BE2C (cell line): ENCODE measurements at regions not wholly inside any gene's neighbourhood (a gene's known extent, or its start where the extent isn't known, plus 50 kb on each side); places are given as distances from the start of the nearest gene placed in this dataset.

Source experiments
- DNase-seq: peaks from one replicate; pipeline ENCODE4 v3.0.0-alpha.2; 2020
- H3K27me3 ChIP-seq: fragments of 250-450 bp; sonication (Bioruptor Pico); 2 replicates; pipeline ENCODE4 v1.5.1; 2020; ENCODE audit warnings: mild to moderate bottlenecking
- H3K36me3 ChIP-seq: fragments of 250-450 bp; sonication (Bioruptor Pico); 2 replicates; pipeline ENCODE4 v1.5.1; 2020; ENCODE audit warnings: mild to moderate bottlenecking
- H3K4me1 ChIP-seq: fragments of 250-450 bp; sonication (Bioruptor Pico); 2 replicates; pipeline ENCODE4 v1.5.1; 2020
- H3K4me3 ChIP-seq: 2 replicates; pipeline ENCODE4 v1.5.1; 2011; ENCODE audit warnings: low read depth, low read length
- H3K9me3 ChIP-seq: fragments of 250-450 bp; sonication (Bioruptor Pico); 2 replicates; pipeline ENCODE4 v1.5.1; 2020
- TF ChIP-seq, protein P1 (sequence below): IDR thresholded peaks from 2 replicates; pipeline ENCODE4 v1.5.1; 2012; ENCODE audit warnings: mild to moderate bottlenecking, low read depth, low read length

DNA sequence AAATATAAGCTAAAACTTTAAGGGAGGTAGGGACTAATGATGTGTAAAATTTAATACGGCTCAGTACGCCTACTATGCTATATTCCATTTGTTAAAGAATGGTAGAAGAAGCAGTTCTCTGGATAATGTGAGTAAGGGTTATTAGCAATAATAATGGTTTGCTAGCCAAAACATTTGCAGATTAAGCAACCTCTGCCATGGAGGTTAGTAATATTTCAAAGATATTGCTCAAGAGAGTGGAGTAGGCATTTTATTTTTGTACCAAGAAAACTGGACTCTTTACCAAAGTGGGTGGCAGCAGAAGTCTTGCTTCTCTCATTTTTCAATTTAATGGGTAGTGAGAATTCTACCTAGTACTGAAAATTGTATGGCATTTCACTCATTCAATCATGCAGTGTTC is 158.9 kb upstream of the TMEM106B start:
- DNase-seq, result no peak
- Histone ChIP-seq H3K36me3 (no peaks in the 10 kb centered on the region), H3K4me1 (no peaks in the 10 kb centered on the region), H3K4me3 (no peak overlapping the region), H3K27me3 (no peaks in the 10 kb centered on the region), H3K9me3 (peaks cover 3% of the 10 kb centered on the region; the same call in 1 of the 2 replicates)
- TF ChIP-seq, protein P1, sequence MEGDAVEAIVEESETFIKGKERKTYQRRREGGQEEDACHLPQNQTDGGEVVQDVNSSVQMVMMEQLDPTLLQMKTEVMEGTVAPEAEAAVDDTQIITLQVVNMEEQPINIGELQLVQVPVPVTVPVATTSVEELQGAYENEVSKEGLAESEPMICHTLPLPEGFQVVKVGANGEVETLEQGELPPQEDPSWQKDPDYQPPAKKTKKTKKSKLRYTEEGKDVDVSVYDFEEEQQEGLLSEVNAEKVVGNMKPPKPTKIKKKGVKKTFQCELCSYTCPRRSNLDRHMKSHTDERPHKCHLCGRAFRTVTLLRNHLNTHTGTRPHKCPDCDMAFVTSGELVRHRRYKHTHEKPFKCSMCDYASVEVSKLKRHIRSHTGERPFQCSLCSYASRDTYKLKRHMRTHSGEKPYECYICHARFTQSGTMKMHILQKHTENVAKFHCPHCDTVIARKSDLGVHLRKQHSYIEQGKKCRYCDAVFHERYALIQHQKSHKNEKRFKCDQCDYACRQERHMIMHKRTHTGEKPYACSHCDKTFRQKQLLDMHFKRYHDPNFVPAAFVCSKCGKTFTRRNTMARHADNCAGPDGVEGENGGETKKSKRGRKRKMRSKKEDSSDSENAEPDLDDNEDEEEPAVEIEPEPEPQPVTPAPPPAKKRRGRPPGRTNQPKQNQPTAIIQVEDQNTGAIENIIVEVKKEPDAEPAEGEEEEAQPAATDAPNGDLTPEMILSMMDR, result no peak

DNA sequence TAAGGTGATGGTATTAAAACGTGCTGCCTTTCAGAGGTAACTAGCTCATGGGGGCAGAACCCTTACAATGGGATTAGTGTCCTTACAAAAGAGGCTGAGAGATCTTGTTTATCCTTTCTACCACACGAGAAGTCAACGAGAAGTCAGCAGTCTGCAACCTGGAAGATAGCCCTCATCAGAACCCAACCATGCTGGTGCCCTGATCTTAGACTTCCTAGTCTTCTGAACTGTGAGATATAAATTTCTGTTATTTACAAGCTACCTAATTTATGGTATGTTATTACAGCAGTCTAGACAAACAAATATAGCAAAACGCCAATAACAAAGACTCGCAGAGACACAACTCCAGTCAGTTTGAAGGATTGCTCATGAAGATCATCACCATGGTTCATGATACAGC is 157.5 kb upstream of the TMEM106B start:
- H3K36me3 ChIP-seq, result no peaks in the 10 kb centered on the region
- no peak overlapping the region for H3K4me3 ChIP-seq
- no peaks in the 10 kb centered on the region for H3K27me3 ChIP-seq
- DNase-seq, result no peak
- TF ChIP-seq, protein P1, result no peak
- H3K9me3 ChIP-seq, result peaks cover 4% of the 10 kb centered on the region; the same call in 1 of the 2 replicates
- no peaks in the 10 kb centered on the region for H3K4me1 ChIP-seq

DNA sequence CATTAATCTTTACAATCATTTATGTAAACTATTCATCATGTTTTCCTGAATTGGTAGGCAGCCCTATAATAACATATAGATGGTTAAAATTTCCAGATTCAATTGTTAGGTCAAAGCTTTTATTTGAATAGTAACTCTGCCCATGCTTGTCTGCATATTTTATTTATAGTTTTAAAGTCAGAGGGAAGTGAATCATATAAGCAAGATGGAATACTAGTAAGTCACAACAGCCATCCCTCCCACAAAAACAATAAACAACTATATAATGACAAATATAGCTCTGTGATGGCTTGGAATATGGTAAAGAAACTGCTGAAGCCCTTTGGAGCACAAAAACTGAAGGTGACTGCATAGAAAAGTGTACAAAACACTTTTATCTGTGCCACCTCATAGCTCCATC is 156.3 kb upstream of the TMEM106B start:
- no peaks in the 10 kb centered on the region for H3K27me3 ChIP-seq
- H3K9me3 ChIP-seq, result peaks cover 4% of the 10 kb centered on the region; the same call in 1 of the 2 replicates
- no peaks in the 10 kb centered on the region for H3K4me1 ChIP-seq
- DNase-seq, result no peak
- TF ChIP-seq, protein P1, result no peak
- H3K4me3 ChIP-seq, result no peak overlapping the region
- H3K36me3 ChIP-seq, result no peaks in the 10 kb centered on the region

DNA sequence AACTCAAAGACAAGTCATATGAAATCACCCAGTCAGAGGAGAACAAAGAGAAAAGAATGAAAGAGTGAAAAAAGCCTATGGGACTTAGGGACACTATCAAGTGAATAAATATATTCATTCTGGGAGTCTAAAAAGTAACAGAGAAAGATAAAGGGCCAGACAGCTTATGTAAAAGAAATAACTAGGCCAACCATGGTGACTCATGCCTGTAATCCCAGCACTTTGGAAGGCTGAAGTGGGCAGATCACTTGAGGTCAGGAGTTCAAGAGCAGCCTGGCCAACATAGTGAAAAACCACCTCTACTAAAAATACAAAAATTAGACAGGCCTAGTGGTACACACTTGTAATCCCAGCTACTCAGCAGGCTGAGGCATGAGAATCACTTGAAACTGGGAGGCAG is 154.7 kb upstream of the TMEM106B start:
- no peak for DNase-seq
- TF ChIP-seq, protein P1, result no peak
- Histone ChIP-seq H3K9me3 (peaks cover 4% of the 10 kb centered on the region; the same call in 1 of the 2 replicates), H3K4me3 (no peak overlapping the region), H3K4me1 (no peaks in the 10 kb centered on the region), H3K36me3 (no peaks in the 10 kb centered on the region), H3K27me3 (no peaks in the 10 kb centered on the region)

DNA sequence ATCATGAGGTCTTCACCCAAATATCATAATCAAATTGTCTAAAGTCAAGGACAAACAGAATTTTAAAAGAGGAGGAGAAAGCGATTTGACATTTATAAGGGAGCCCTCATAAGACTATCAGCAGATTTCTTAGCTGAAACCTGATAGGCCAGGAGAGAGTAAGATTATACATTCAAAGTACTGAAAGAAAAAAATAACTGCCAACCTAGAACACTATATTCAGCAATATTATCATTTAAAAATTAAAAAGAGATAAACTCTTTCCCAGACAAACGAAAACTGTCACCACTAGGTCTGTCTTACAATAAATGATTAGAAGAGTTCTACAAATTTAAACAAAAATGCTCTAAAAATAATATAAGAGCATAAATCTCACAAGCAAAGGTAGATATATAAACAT is 154.1 kb upstream of the TMEM106B start:
- no peak for DNase-seq
- H3K4me1 ChIP-seq, result no peaks in the 10 kb centered on the region
- no peaks in the 10 kb centered on the region for H3K27me3 ChIP-seq
- no peaks in the 10 kb centered on the region for H3K36me3 ChIP-seq
- peaks cover 4% of the 10 kb centered on the region; the same call in 1 of the 2 replicates for H3K9me3 ChIP-seq
- TF ChIP-seq, protein P1, result no peak
- no peak overlapping the region for H3K4me3 ChIP-seq

DNA sequence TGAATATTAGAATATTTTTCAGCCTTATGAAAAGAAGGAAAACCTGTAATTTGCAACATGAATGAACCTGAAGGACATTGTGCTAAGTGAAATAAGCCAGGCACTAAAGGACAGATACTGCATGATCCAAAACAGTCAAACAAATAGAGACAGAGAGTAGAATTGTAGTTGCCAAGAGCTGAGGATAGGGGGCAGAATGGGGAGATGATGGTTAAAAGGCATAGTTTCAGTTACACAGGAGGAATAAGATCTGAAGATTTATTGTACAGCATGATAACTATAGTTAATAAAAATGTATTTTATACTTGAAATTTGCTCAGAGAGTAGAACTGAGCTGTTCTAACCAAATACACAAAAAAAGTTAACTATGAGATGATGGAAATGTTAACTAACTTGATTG is 149.0 kb upstream of the TMEM106B start:
- Histone ChIP-seq H3K27me3 (no peaks in the 10 kb centered on the region), H3K4me1 (peaks cover 7% of the 10 kb centered on the region), H3K9me3 (peaks cover 3% of the 10 kb centered on the region; the same call in 1 of the 2 replicates), H3K36me3 (no peaks in the 10 kb centered on the region), H3K4me3 (no peak overlapping the region)
- no peak for DNase-seq
- TF ChIP-seq, protein P1, result peak; percentile 66
